Left cardiac atrium (tissue), 4 donors: ENCODE measurements at regions not wholly inside any gene's neighbourhood (a gene's known extent, or its start where the extent isn't known, plus 50 kb on each side); places are given as distances from the start of the nearest gene placed in this dataset.

Experiments
- ATAC-seq, 2 donors: fragments of 200-7000 bp; cut with Tn5 transposase; one replicate each; pipeline ENCODE4 v1.9.1; 2020; ENCODE audit warnings: mild to moderate bottlenecking in 2 of 2, moderate library complexity in 2 of 2
- DNase-seq: peaks from one replicate; pipeline ENCODE4 v3.0.0-alpha.2; 2020
- intact Hi-C, 2 donors: fragments of 100-400 bp; cut with DNase I; formaldehyde crosslinking; loops; one replicate each; pipeline versions ENCODE4 v1.14.1 to v1.15.1; 2022 to 2023
- donor health status: DM: no; HTN: yes; CAD: no.
- donor health status: DM: no; HTN: yes; CAD: no; lungs with severe emphysema.
- donor health status: DM: yes; HTN: yes; CAD: no.
- donor health status: Dilated cardiomyopathy.

DNA sequence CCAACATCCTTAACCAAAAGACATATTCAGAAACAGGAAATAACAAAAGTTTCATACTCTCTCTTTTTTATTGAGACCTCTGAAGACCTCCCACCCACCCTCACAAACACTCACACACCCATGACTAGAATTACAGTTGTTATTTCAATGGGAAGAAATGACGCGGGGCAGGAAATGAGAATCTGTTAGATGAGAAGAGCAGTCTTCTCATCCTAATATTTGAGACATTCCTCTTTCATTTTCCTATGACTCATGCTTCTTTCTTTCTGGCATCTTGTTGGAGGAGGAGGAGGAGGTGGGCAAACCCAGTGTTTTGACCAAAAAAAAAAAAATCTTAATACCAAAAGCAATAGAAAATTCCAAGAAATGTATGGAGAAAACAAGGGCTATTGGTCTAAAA lies 179.5 kb upstream of the TARS1 start:
- DNase-seq (no peak), ATAC-seq (no peak)
- intact Hi-C loops = no loop called here

DNA sequence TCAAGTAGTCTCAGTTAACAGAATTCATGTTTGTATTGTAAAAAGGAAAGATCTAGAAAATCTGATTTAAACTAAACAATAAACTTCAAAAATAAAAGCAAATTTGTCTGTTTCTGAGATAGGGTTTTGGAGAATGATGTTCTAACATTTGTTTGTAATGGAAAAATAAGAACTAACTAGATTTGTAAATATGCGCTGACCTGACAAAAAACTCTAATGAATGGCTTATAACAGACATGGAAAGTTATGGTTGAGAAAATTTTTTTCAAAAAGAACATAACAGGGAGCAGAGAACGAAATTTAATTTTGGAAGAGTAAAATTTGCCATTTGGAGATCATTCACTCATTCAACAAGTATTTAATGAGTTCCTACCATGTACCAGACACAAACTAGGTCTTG lies 179.0 kb upstream of the TARS1 start:
- ATAC-seq = no peak
- intact Hi-C loops = no loop called here

DNA sequence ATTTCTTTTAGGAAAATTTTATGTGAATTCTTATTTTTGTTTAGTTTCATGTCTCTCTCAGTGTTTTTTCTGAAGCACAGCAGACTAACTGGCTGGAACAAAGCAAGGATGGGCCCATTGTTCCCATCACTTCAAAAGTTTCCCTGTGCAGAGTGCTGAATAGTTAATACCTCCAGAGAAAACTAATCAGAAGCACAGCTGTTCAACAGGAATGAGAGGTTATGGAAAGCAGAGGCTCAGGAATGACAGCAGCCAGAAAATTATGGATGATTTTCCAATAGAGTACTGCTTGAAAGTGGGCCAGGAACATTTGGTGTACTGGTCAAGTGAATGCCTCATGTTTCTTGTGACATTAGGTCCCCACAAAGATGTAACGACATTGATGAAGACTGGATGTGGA lies 173.0 kb upstream of the TARS1 start:
- intact Hi-C loops = no loop called here
- ATAC-seq (no peak), DNase-seq (no peak)

More for the DNA sequence above, 179.0 kb upstream of the TARS1 start:
- DNase-seq = no peak

DNA sequence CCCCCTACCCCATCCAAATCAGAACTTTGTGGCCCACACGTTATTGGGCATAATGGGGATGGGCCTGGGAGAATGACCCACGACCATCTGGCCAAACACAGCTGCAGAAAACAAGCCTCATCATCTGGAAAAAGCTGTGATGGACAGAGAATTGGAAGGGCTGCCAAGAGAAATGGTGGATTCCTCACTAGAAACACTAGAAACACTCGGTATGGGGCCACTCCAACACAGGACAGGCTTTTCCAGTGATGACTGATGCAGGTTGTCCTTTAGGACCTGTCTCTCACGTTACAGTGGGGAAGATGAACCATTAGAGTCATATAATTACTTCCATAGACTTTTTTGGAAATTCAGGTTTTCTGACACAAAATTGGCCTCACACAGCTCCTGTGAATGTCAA lies 172.4 kb upstream of the TARS1 start:
- intact Hi-C loops = no loop called here
- ATAC-seq = no peak

DNA sequence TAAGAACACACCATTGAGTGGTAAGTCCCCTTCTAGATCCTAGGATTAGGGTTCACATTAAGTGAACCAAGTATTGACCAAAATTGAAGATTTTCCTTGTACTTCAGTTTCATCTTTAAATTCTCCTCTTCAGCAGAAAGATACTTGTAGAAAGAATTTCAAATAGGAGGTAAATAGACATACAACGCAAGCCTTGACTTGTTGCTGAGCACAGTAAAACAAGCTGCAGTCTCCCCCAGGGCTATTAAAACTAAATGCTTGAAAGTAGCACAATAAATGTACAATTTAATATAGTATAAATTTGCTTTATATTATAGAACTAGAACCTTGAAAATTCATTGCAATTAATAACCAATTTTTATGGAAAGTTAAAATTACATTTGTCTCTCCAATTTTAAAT lies 170.1 kb upstream of the TARS1 start:
- DNase-seq (no peak), ATAC-seq (no peak)
- intact Hi-C loops = no loop called here

More for the DNA sequence above, 172.4 kb upstream of the TARS1 start:
- no peak for DNase-seq

DNA sequence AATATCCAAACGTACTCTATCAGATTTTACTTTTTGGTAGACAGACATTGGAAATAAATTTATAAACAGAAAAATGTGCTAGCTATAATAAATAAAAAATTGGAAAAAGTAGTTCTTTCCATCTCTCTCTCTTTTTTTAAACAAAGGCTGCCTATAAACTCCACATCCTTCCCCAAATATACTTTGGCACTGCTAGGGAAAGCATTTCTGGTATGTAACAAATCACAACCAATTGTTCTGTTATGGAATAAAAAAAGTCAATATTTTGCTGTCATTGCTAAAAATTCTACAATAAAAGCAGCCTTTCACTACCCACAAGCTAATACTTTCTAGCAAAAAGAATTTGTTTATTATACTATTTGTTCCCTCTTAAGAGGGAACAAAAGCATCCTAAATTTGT lies 169.2 kb upstream of the TARS1 start:
- ATAC-seq (no peak), DNase-seq (no peak)
- intact Hi-C loops = no loop called here

DNA sequence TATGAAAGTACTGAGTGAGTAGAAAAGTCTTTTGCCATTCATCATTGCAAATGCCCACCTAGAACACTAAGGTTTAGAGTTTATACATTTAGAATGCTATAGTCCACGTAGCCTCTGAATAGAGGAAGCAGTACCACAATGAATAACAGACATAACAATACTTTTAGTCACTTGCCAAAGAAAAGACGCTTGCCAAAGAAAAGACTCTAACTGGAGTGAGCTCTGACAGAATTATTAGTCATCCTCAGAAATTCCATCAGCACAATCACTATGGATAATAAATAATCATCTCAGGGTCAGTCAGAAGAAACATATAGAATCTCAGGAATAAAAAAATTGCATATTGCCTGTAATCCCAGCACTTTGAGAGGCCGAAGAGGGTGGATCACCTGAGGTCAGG lies 168.5 kb upstream of the TARS1 start:
- DNase-seq (no peak), ATAC-seq (peak in 1 of 2 donors; percentile 49)
- intact Hi-C loops = no loop called here

DNA sequence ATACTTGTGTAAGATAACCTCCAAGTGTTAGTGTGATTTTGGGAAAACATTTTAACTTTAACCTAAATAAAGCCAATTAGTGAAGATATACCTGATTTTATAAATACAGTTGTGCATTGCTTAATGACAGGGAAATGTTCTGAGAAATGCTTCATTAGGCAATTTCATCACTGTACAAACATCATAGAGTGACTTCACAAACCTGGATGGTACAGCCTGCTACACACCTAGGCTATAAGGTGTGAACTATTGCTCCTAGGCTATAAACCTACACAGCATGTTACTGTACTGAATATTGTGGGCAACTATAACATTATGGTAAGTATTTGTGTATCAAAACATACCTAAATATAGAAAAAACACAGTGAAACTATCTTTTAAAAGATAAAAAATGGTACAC lies 166.8 kb upstream of the TARS1 start:
- intact Hi-C loops = no loop called here
- ATAC-seq (no peak), DNase-seq (no peak)

DNA sequence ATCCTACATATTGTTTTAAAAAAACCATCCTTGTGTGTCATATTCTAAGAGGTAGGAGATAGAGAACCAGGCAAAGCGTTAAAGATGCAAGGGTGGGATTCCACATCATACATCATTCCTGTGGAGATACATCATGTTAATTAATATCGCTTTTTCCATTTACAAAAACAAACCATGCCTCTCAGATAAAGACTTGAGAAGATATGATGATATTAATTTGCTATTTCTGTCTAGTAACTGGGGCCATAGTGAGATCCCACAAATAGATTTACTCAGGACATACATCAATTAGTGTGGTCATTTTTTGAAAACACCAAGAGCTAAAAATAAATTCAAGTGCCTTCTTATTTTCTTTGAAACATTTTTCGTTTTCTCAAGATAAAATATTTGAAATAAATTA lies 165.4 kb upstream of the TARS1 start:
- no peak for DNase-seq
- ATAC-seq = no peak
- intact Hi-C loops = no loop called here

DNA sequence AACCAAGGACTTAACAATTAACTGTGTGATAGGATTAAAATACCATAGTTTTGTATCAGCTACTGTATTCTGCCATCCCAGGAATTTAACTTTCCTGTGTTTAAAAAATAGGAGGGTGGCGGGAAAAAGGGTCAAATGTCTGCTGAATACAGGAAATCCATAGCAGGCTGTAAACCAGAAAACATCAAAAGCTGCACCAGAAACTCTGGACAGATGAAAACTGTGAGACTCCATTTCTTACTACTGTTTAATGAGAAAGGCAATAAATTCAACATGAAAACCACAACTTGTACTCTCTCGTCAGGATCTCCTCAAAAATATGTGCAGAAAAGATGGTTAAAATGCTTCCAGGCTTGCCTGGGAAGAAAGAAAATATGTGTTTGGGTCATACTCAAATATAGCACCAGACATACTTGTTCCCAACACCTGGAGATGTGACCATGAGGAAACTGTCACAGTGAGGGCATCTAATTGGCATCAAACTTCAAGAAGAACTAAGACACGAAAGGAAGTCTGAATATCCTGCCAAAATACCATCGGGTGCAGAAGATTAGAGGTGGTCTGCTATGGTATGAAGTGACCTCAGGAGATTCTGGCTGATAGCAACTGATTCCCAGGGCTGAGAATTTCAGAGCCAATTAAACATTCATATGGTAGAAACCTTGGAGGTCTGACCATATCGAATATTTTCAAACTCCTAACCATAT lies 164.7 kb upstream of the TARS1 start:
- ATAC-seq (no peak), DNase-seq (no peak)
- intact Hi-C loops = no loop called here

DNA sequence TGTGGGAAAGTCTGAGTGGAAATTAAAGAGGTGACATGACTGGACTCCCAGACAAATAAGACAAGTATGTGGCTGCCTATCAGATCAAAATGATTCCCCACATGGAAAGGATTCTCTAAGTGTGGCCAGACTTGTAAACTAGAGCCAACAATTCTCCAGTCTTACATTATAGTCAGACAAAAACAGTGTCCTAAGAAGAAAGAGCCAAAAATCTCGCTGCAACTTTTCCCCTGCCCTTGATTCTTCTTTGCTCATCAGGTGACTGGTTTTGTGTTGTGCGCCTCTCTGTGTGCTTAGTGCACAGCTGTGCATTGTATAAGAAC lies 164.2 kb upstream of the TARS1 start:
- ATAC-seq (no peak), DNase-seq (no peak)
- intact Hi-C loops = no loop called here

DNA sequence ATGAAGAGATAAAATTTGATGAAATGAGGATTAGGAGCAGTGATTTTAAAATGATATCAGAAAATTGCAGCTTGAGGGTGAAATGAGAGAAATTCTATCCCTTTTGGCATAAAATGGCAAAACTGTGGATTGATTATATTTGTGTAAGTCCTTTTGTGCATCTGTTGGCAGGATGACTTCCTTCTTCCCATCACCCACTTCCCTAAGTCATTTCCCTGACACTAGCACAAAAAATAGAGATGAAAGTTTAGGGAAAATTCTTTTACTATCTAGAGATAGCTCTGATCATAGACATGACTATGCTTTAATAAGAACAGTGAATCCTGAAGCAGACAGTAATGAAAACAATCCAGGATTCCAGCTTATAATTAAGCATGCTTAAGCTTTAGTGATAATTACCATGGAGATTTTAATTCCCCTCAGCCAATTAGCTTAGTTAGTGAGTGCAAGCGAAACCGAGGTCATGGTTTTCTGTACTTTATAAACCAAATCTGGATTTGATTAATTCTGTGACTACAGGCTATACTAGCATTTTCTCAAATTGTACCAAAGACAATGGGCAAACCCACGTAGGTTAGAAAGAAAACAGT lies 163.6 kb upstream of the TARS1 start:
- intact Hi-C loops = no loop called here
- no peak for ATAC-seq

DNA sequence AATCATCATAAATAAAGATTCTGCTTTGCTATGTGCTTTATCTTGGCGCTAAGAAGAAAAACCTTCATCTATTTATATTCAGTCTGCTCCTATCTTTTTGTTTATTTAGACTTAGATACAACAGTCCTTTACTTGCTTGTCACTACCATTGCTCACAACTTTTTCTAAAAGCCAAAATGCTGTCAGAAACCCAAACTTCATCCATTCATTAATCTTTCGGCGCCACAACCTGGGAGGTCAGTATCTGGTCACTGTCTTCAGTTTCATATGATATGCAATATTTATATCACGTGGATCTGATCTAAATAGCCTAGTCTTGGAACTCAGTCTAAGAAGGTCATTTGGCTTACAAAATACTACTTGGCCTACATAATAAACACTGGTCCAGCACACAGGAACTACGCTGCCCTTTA lies 159.3 kb upstream of the TARS1 start:
- intact Hi-C loops = no loop called here
- no peak for DNase-seq
- no peak for ATAC-seq

More for the DNA sequence above, 163.6 kb upstream of the TARS1 start:
- DNase-seq = no peak

DNA sequence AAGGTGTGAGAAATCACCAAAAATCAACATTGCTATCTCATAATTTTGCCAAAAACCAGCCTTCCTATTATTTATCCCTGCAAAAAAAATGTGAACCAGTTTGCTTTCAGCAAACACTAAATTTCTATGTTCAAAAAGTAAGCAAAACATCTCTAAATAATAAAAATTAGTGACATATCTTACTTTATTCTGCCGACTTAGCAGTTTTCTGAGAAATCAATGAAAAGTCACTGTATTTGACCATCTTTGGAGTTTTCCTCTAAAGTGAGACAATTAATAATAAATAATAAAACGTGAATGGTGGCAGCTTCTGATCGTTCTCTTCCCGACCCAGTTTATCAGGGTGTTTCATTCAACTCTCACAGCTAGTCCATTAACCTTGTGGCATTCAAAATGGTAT lies 158.6 kb upstream of the TARS1 start:
- intact Hi-C loops = no loop called here
- DNase-seq = no peak
- ATAC-seq = no peak

DNA sequence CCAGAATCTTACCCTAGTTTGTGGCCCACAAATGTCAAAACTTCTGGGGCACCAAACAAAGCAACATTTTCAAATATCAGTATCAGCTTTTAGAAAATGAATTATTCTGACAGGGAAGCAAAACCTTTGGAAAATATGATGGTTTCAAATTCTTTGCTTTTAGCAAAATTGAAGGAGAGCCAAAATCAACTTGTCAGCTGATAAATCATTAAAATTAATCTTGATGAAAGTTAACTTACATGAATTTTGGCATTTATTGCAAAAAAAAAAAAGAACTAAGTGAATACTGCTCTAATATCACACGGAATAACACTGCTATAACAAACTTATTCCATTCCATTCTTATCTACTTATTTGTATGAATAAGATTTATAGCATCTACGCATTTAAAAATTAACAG lies 158.1 kb upstream of the TARS1 start:
- no peak for DNase-seq
- no peak for ATAC-seq
- intact Hi-C loops = no loop called here

DNA sequence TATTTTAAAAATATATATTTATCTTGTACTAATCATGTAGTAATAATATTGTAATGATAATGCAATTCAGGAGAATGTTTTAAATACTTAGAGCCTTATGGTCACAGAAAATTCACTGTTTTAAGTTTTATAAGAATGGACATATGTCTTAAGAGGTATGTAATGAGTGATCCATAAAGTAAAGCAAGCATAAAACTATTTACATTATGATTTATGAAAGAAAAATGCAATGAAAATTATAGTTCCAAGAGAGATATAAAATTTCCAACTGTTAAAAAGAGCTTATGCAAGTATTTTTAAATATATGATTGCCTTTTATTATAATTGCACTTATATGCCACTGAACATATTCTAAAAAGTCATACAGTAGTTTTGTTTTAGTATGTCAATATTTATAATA lies 157.5 kb upstream of the TARS1 start:
- no peak for DNase-seq
- ATAC-seq = no peak
- intact Hi-C loops = no loop called here

DNA sequence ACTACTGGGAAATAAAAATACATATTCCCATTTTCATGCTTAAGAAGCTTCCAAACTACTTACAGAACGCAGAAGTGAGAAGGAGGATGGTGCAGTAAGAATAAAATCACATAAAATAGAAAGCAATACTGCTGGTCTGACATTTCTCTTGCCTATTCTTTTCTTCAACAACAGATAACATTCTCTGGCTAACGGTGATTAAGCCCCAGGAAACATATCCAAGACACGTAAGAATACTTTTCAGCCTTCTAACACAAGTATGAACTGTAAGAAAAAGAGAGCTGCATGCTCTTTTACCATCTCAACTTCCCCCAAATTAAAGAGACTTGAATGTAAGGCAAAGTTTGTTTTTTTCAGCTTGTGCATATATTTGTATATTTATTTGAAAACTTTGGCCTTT lies 156.1 kb upstream of the TARS1 start:
- no peak for DNase-seq
- no peak for ATAC-seq
- intact Hi-C loops = no loop called here

DNA sequence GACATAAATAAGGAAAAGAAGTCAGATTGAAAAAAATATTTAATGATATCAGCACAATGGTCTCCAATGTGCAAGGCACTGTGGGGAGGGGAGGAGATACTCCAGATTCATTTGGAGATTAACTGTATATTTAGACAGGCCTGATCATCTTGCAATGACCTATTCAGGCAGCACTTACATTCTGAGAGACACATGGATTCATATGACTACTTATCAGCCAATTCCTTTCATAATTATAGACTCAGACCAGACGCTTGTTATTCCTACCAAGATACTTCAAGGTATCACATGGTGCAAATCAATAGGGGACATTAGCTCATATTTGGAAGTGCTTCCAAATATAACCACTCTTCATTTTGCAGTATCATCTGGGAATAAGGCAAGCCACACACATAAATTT lies 153.5 kb upstream of the TARS1 start:
- intact Hi-C loops = no loop called here
- no peak for DNase-seq
- no peak for ATAC-seq

DNA sequence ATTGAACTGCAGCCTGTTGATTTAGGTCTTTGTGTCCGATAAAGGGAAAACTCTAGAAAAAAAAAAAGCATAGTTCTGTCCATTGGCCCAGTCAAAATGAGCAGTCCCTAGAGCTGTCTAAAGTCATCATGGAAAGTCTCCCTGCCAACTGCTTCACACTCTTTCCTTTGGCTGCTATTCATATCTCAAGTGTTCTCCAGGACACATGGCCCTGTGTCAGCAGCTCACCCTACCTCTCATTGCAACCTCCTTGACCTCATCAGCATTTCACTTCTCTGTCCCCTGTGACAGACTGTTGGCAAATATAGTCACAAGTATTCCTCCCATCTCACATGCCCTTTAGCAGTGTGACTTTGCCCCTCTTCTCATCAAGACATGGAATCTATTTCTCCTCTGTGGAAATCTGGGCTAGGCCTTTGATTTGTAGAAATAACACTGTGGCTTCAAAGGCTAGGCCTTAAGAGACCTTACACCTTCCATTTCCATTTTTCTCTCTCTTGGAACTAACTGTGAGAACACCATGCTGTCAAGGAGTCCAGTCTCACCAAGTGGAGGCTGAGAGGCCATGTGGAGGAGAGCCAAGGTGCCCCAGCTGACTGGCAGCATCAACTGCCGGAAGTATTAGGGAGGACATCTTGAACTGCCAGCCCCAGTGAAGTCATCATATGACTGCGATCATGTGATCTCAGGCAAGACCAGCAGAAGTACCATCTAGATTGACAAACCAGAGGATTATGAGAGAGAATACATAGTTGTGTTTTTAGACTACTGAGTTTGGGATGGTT lies 149.4 kb upstream of the TARS1 start:
- intact Hi-C loops = loop anchor here in 1 of 2 donors (5.0 kb wide), 1 partner anchor 579 kb away; the partner anchor contains the start of gene NPR3
- DNase-seq (peak; percentile 27), ATAC-seq (peak; percentile 98 to 99)

DNA sequence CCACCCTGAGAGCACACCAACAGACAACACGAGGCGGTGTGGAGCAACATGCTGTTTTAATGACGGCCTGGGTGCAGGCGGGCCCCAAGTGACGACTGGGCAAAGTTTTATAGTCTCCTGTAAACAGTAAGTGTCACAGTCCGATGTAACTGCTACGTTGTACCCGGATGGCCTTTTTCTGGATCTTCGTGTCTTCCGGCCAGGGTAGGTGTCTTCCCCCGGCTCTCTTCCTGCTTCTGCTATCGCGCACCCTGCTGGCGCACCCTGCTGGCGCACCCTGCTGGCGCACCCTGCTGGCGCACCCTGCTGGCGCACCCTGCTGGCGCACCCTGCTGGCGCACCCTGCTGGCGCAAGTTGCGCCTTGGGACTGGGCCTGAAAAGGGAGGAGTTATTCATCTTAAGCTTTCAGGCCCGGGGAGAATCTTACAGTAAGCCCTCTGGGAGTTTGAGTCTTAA lies 143.0 kb upstream of the TARS1 start:
- no peak for DNase-seq
- no peak for ATAC-seq
- intact Hi-C loops = no loop called here
